SK-MEL-5 (cell line): ENCODE measurements at regions not wholly inside any gene's neighbourhood (a gene's known extent, or its start where the extent isn't known, plus 50 kb on each side); places are given as distances from the start of the nearest gene placed in this dataset.

ENCODE experiments used
- DNase-seq: peaks from one replicate; pipeline ENCODE4 v3.0.0-alpha.2; 2016; ENCODE audit warnings: low read depth, low spot score
- in situ Hi-C: cut with HindIII; loops from 2 replicates; pipeline ENCODE4 v1.10.0; 2016; ENCODE audit warnings: low sequenced_read_pairs, high pct_unique_total_duplicates, low pct_unique_long_range_greater_than_20kb

- peak; percentile 64 for DNase-seq
- in situ Hi-C loops: no loop called here
These were observed 182.7 kb upstream of the SALL4 start for GRCh38 chr20:51985013-51985415.

GRCh38 chr20:51980277-51980676 is 178.0 kb upstream of the SALL4 start:
- in situ Hi-C loops: no loop called here

GRCh38 chr20:51979226-51979625 is 176.9 kb upstream of the SALL4 start:
- DNase-seq: no peak
- in situ Hi-C loops: no loop called here

More at GRCh38 chr20:51980277-51980676, 178.0 kb upstream of the SALL4 start:
- DNase-seq: no peak

- DNase-seq: no peak
These were observed 175.8 kb upstream of the SALL4 start for GRCh38 chr20:51978070-51978501.

GRCh38 chr20:51972056-51972455 is 169.7 kb upstream of the SALL4 start:
- in situ Hi-C loops: no loop called here

More at GRCh38 chr20:51978070-51978501, 175.8 kb upstream of the SALL4 start:
- in situ Hi-C loops: no loop called here

GRCh38 chr20:51970858-51971257 is 168.5 kb upstream of the SALL4 start:
- no peak for DNase-seq
- in situ Hi-C loops: no loop called here

More at GRCh38 chr20:51972056-51972455, 169.7 kb upstream of the SALL4 start:
- DNase-seq: no peak

GRCh38 chr20:51969191-51969590 is 166.9 kb upstream of the SALL4 start:
- DNase-seq: no peak
- in situ Hi-C loops: no loop called here

GRCh38 chr20:51968151-51968550 is 165.8 kb upstream of the SALL4 start:
- no peak for DNase-seq
- in situ Hi-C loops: no loop called here

GRCh38 chr20:51966296-51966971 is 164.1 kb upstream of the SALL4 start:
- in situ Hi-C loops: no loop called here

GRCh38 chr20:51961964-51962761 is 159.8 kb upstream of the SALL4 start:
- peak; percentile 33 for DNase-seq
- in situ Hi-C loops: no loop called here

More at GRCh38 chr20:51966296-51966971, 164.1 kb upstream of the SALL4 start:
- peak; percentile 94 for DNase-seq

GRCh38 chr20:51960047-51960675 is 157.8 kb upstream of the SALL4 start:
- no peak for DNase-seq
- in situ Hi-C loops: no loop called here

- in situ Hi-C loops: no loop called here
- no peak for DNase-seq
These were observed 156.8 kb upstream of the SALL4 start for GRCh38 chr20:51959066-51959542.

GRCh38 chr20:51958099-51959065 is 156.1 kb upstream of the SALL4 start:
- no peak for DNase-seq
- in situ Hi-C loops: no loop called here

- DNase-seq: no peak
- in situ Hi-C loops: no loop called here
These were observed 153.4 kb upstream of the SALL4 start for GRCh38 chr20:51955756-51956155.

- DNase-seq: peak; percentile 41
- in situ Hi-C loops: no loop called here
These were observed 151.5 kb upstream of the SALL4 start for GRCh38 chr20:51953731-51954340.

- in situ Hi-C loops: no loop called here
- DNase-seq: no peak
These were observed 148.6 kb upstream of the SALL4 start for GRCh38 chr20:51950926-51951325.

GRCh38 chr20:51946586-51946985 is 144.3 kb upstream of the SALL4 start:
- DNase-seq: no peak
- in situ Hi-C loops: no loop called here
